ENCODE measurements at regions not wholly inside any gene's neighbourhood (a gene's known extent, or its start where the extent isn't known, plus 50 kb on each side); places are given as distances from the start of the nearest gene placed in this dataset.

GRCh38 chr15:66846031-66846430 is 144.0 kb downstream of the SMAD6 start:
- peaks cover 2 to 70% (median 3%) of the 10 kb centered on the region in 3 donors for H3K4me1 ChIP-seq (ENCODE audit: control insufficient read depth in 3 of 3, insufficient read depth in 2 of 3, low read depth in 1 of 3, low read length in 2 of 3)
- H3K27me3 ChIP-seq (ENCODE audit: control insufficient read depth in 3 of 3, insufficient read depth in 3 of 3, low read length in 3 of 3) = no peaks in the 10 kb centered on the region
- FAIRE-seq = no peak
- H3K27ac ChIP-seq (ENCODE audit: low read depth in 1 of 3, low read length in 2 of 3) = no peak overlapping the region
- DNase-seq = no peak
- H3K4me3 ChIP-seq (ENCODE audit: low read depth in 1 of 3, low read length in 3 of 3) = no peak overlapping the region
- WGBS, 3 donors = 72 to 85% (median 75%) methylated on average over 5 of the region's 5 CpGs
- H3K9me3 ChIP-seq (ENCODE audit: control insufficient read depth in 2 of 2, insufficient read depth in 1 of 2, low read depth in 1 of 2, low read length in 1 of 2) = no peaks in the 10 kb centered on the region
- H3K36me3 ChIP-seq (ENCODE audit: control insufficient read depth in 3 of 3, insufficient read depth in 2 of 3, low read depth in 1 of 3, low read length in 3 of 3) = peaks cover 0 to 8% (median 0%) of the 10 kb centered on the region in 3 donors

GRCh38 chr15:66846811-66847210 is 144.8 kb downstream of the SMAD6 start:
- no peak overlapping the region for H3K4me3 ChIP-seq (ENCODE audit: low read depth in 1 of 3, low read length in 3 of 3)
- no peak for DNase-seq
- no peak for FAIRE-seq
- H3K27ac ChIP-seq (ENCODE audit: low read depth in 1 of 3, low read length in 2 of 3) = no peak overlapping the region
- no peaks in the 10 kb centered on the region for H3K9me3 ChIP-seq (ENCODE audit: control insufficient read depth in 2 of 2, insufficient read depth in 1 of 2, low read depth in 1 of 2, low read length in 1 of 2)
- peaks cover 0 to 8% (median 0%) of the 10 kb centered on the region in 3 donors for H3K36me3 ChIP-seq (ENCODE audit: control insufficient read depth in 3 of 3, insufficient read depth in 2 of 3, low read depth in 1 of 3, low read length in 3 of 3)
- H3K4me1 ChIP-seq (ENCODE audit: control insufficient read depth in 3 of 3, insufficient read depth in 2 of 3, low read depth in 1 of 3, low read length in 2 of 3) = peaks cover 2 to 69% (median 3%) of the 10 kb centered on the region in 3 donors
- WGBS, 3 donors = 90 to 94% (median 92%) methylated on average over 4 of the region's 4 CpGs
- no peaks in the 10 kb centered on the region for H3K27me3 ChIP-seq (ENCODE audit: control insufficient read depth in 3 of 3, insufficient read depth in 3 of 3, low read length in 3 of 3)

- H3K36me3 ChIP-seq (ENCODE audit: control insufficient read depth in 3 of 3, insufficient read depth in 2 of 3, low read depth in 1 of 3, low read length in 3 of 3) = peaks cover 0 to 9% (median 0%) of the 10 kb centered on the region in 3 donors
- no peaks in the 10 kb centered on the region for H3K27me3 ChIP-seq (ENCODE audit: control insufficient read depth in 3 of 3, insufficient read depth in 3 of 3, low read length in 3 of 3)
- FAIRE-seq (no peak), DNase-seq (no peak)
- no peaks in the 10 kb centered on the region for H3K9me3 ChIP-seq (ENCODE audit: control insufficient read depth in 2 of 2, insufficient read depth in 1 of 2, low read depth in 1 of 2, low read length in 1 of 2)
- no peak overlapping the region for H3K27ac ChIP-seq (ENCODE audit: low read depth in 1 of 3, low read length in 2 of 3)
- H3K4me3 ChIP-seq (ENCODE audit: low read depth in 1 of 3, low read length in 3 of 3) = no peak overlapping the region
- peaks cover 2 to 69% (median 3%) of the 10 kb centered on the region in 3 donors for H3K4me1 ChIP-seq (ENCODE audit: control insufficient read depth in 3 of 3, insufficient read depth in 2 of 3, low read depth in 1 of 3, low read length in 2 of 3)
- 80 to 92% (median 89%) methylated on average over 1 of the region's 1 CpG for WGBS, 3 donors
Measured at GRCh38 chr15:66847565-66847991, 145.5 kb downstream of the SMAD6 start.

- FAIRE-seq (no peak), DNase-seq (no peak)
- Histone ChIP-seq H3K4me3 (ENCODE audit: low read depth in 1 of 3, low read length in 3 of 3) (no peak overlapping the region), H3K9me3 (ENCODE audit: control insufficient read depth in 2 of 2, insufficient read depth in 1 of 2, low read depth in 1 of 2, low read length in 1 of 2) (no peaks in the 10 kb centered on the region), H3K4me1 (ENCODE audit: control insufficient read depth in 3 of 3, insufficient read depth in 2 of 3, low read depth in 1 of 3, low read length in 2 of 3) (peaks cover 2 to 66% (median 3%) of the 10 kb centered on the region in 3 donors), H3K36me3 (ENCODE audit: control insufficient read depth in 3 of 3, insufficient read depth in 2 of 3, low read depth in 1 of 3, low read length in 3 of 3) (peaks cover 0 to 11% (median 0%) of the 10 kb centered on the region in 3 donors), H3K27me3 (ENCODE audit: control insufficient read depth in 3 of 3, insufficient read depth in 3 of 3, low read length in 3 of 3) (no peaks in the 10 kb centered on the region), H3K27ac (ENCODE audit: low read depth in 1 of 3, low read length in 2 of 3) (peak overlapping the region in 1 of 3 donors; percentile 90)
- 71 to 82% (median 72%) methylated on average over 5 of the region's 5 CpGs for WGBS, 3 donors
Measured at GRCh38 chr15:66848116-66848515, 146.1 kb downstream of the SMAD6 start.

- WGBS, 3 donors = 86 to 87% (median 87%) methylated on average over 9 of the region's 9 CpGs
- no peak overlapping the region for H3K4me3 ChIP-seq (ENCODE audit: low read depth in 1 of 3, low read length in 3 of 3)
- DNase-seq (peak in 1 of 2 donors; percentile 51), FAIRE-seq (no peak)
- peak overlapping the region in 1 of 3 donors; percentile 90 for H3K27ac ChIP-seq (ENCODE audit: low read depth in 1 of 3, low read length in 2 of 3)
- H3K4me1 ChIP-seq (ENCODE audit: control insufficient read depth in 3 of 3, insufficient read depth in 2 of 3, low read depth in 1 of 3, low read length in 2 of 3) = peaks cover 2 to 59% (median 3%) of the 10 kb centered on the region in 3 donors
- H3K9me3 ChIP-seq (ENCODE audit: control insufficient read depth in 2 of 2, insufficient read depth in 1 of 2, low read depth in 1 of 2, low read length in 1 of 2) = no peaks in the 10 kb centered on the region
- H3K36me3 ChIP-seq (ENCODE audit: control insufficient read depth in 3 of 3, insufficient read depth in 2 of 3, low read depth in 1 of 3, low read length in 3 of 3) = peaks cover 0 to 11% (median 0%) of the 10 kb centered on the region in 3 donors
- H3K27me3 ChIP-seq (ENCODE audit: control insufficient read depth in 3 of 3, insufficient read depth in 3 of 3, low read length in 3 of 3) = no peaks in the 10 kb centered on the region
Measured at GRCh38 chr15:66848686-66849392, 146.8 kb downstream of the SMAD6 start.

GRCh38 chr15:66849393-66849745 is 147.3 kb downstream of the SMAD6 start:
- DNase-seq = no peak
- peak overlapping the region in 1 of 3 donors; percentile 90 for H3K27ac ChIP-seq (ENCODE audit: low read depth in 1 of 3, low read length in 2 of 3)

GRCh38 chr15:66849746-66850077 is 147.7 kb downstream of the SMAD6 start:
- Histone ChIP-seq H3K9me3 (ENCODE audit: control insufficient read depth in 2 of 2, insufficient read depth in 1 of 2, low read depth in 1 of 2, low read length in 1 of 2) (no peaks in the 10 kb centered on the region), H3K4me3 (ENCODE audit: low read depth in 1 of 3, low read length in 3 of 3) (no peak overlapping the region), H3K36me3 (ENCODE audit: control insufficient read depth in 3 of 3, insufficient read depth in 2 of 3, low read depth in 1 of 3, low read length in 3 of 3) (peaks cover 0 to 8% (median 0%) of the 10 kb centered on the region in 3 donors), H3K4me1 (ENCODE audit: control insufficient read depth in 3 of 3, insufficient read depth in 2 of 3, low read depth in 1 of 3, low read length in 2 of 3) (peaks cover 2 to 59% (median 3%) of the 10 kb centered on the region in 3 donors), H3K27me3 (ENCODE audit: control insufficient read depth in 3 of 3, insufficient read depth in 3 of 3, low read length in 3 of 3) (no peaks in the 10 kb centered on the region), H3K27ac (ENCODE audit: low read depth in 1 of 3, low read length in 2 of 3) (peak overlapping the region in 1 of 3 donors; percentile 90)
- FAIRE-seq (no peak), DNase-seq (no peak)
- whole genome bisulfite sequencing, 3 donors = 70 to 81% (median 81%) methylated on average over 4 of the region's 4 CpGs

More at GRCh38 chr15:66849393-66849745, 147.3 kb downstream of the SMAD6 start:
- 93 to 98% (median 95%) methylated on average over 3 of the region's 3 CpGs for WGBS, 3 donors
- H3K36me3 ChIP-seq (ENCODE audit: control insufficient read depth in 3 of 3, insufficient read depth in 2 of 3, low read depth in 1 of 3, low read length in 3 of 3) = peaks cover 0 to 11% (median 0%) of the 10 kb centered on the region in 3 donors
- no peak for FAIRE-seq
- H3K4me1 ChIP-seq (ENCODE audit: control insufficient read depth in 3 of 3, insufficient read depth in 2 of 3, low read depth in 1 of 3, low read length in 2 of 3) = peaks cover 2 to 59% (median 3%) of the 10 kb centered on the region in 3 donors
- no peaks in the 10 kb centered on the region for H3K9me3 ChIP-seq (ENCODE audit: control insufficient read depth in 2 of 2, insufficient read depth in 1 of 2, low read depth in 1 of 2, low read length in 1 of 2)
- no peak overlapping the region for H3K4me3 ChIP-seq (ENCODE audit: low read depth in 1 of 3, low read length in 3 of 3)
- no peaks in the 10 kb centered on the region for H3K27me3 ChIP-seq (ENCODE audit: control insufficient read depth in 3 of 3, insufficient read depth in 3 of 3, low read length in 3 of 3)

- peaks cover 2 to 57% (median 3%) of the 10 kb centered on the region in 3 donors for H3K4me1 ChIP-seq (ENCODE audit: control insufficient read depth in 3 of 3, insufficient read depth in 2 of 3, low read depth in 1 of 3, low read length in 2 of 3)
- H3K27me3 ChIP-seq (ENCODE audit: control insufficient read depth in 3 of 3, insufficient read depth in 3 of 3, low read length in 3 of 3) = no peaks in the 10 kb centered on the region
- DNase-seq (peak; percentile 15 to 79), FAIRE-seq (no peak)
- no peaks in the 10 kb centered on the region for H3K9me3 ChIP-seq (ENCODE audit: control insufficient read depth in 2 of 2, insufficient read depth in 1 of 2, low read depth in 1 of 2, low read length in 1 of 2)
- H3K27ac ChIP-seq (ENCODE audit: low read depth in 1 of 3, low read length in 2 of 3) = peak overlapping the region in 1 of 3 donors; percentile 90
- peaks cover 0 to 4% (median 0%) of the 10 kb centered on the region in 3 donors for H3K36me3 ChIP-seq (ENCODE audit: control insufficient read depth in 3 of 3, insufficient read depth in 2 of 3, low read depth in 1 of 3, low read length in 3 of 3)
- 80 to 86% (median 81%) methylated on average over 25 of the region's 25 CpGs for whole genome bisulfite sequencing, 3 donors
- no peak overlapping the region for H3K4me3 ChIP-seq (ENCODE audit: low read depth in 1 of 3, low read length in 3 of 3)
Measured at GRCh38 chr15:66850078-66850991, 148.3 kb downstream of the SMAD6 start.
